Brain microvascular endothelial cell (primary cell): ENCODE measurements at regions not wholly inside any gene's neighbourhood (a gene's known extent, or its start where the extent isn't known, plus 50 kb on each side); places are given as distances from the start of the nearest gene placed in this dataset.

Source experiments
- DNase-seq: peaks from one replicate; pipeline ENCODE4 v3.0.0-alpha.2; 2020
- H3K27ac ChIP-seq: fragments of 250-450 bp; sonication (Bioruptor Pico); 2 replicates; pipeline ENCODE4 v1.5.1; 2020; ENCODE audit warnings: mild to moderate bottlenecking, moderate library complexity
- H3K27me3 ChIP-seq: fragments of 250-450 bp; sonication (Bioruptor Pico); replicated peaks from 2 replicates; pipeline ENCODE4 v1.5.1; 2020; ENCODE audit warnings: mild to moderate bottlenecking
- H3K36me3 ChIP-seq: fragments of 250-450 bp; sonication (Bioruptor Pico); replicated peaks from 2 replicates; pipeline ENCODE4 v1.5.1; 2020; ENCODE audit warnings: mild to moderate bottlenecking
- H3K4me3 ChIP-seq: 2 replicates; pipeline ENCODE4 v1.5.1; 2011; ENCODE audit warnings: low read depth, mild to moderate bottlenecking, control low read depth, low read length, moderate library complexity
- CTCF ChIP-seq: IDR thresholded peaks from 2 replicates; pipeline ENCODE4 v1.5.1; 2011; ENCODE audit warnings: low read depth, mild to moderate bottlenecking, moderate library complexity, low read length, control low read depth, inconsistent platforms; ENCODE audit errors: missing control alignments
- in situ Hi-C: cut with HindIII; loops from 2 replicates; pipeline ENCODE4 v1.10.0; 2017; ENCODE audit warnings: low sequenced_read_pairs, low pct_ligation_motif_present

GRCh38 chr5:90119531-90119971 is 290.0 kb downstream of the CETN3 start:
- Histone ChIP-seq H3K4me3 (no peak overlapping the region), H3K36me3 (no peaks in the 10 kb centered on the region), H3K27ac (no peak overlapping the region), H3K27me3 (no peaks in the 10 kb centered on the region)
- DNase-seq, result no peak
- in situ Hi-C loops, result no loop called here
- no peak for TF ChIP-seq CTCF

GRCh38 chr5:90117005-90117404 is 292.6 kb downstream of the CETN3 start:
- H3K27ac ChIP-seq, result no peak overlapping the region
- TF ChIP-seq CTCF, result no peak
- DNase-seq, result no peak
- no peak overlapping the region for H3K4me3 ChIP-seq
- in situ Hi-C loops, result no loop called here
- H3K36me3 ChIP-seq, result no peaks in the 10 kb centered on the region
- H3K27me3 ChIP-seq, result no peaks in the 10 kb centered on the region

GRCh38 chr5:90113108-90113507 is 296.4 kb downstream of the CETN3 start:
- no peak for TF ChIP-seq CTCF

GRCh38 chr5:90112033-90112692 is 297.4 kb downstream of the CETN3 start:
- no peak for TF ChIP-seq CTCF
- H3K27me3 ChIP-seq, result no peaks in the 10 kb centered on the region
- H3K27ac ChIP-seq, result no peak overlapping the region
- DNase-seq, result no peak
- H3K36me3 ChIP-seq, result no peaks in the 10 kb centered on the region
- in situ Hi-C loops, result no loop called here
- no peak overlapping the region for H3K4me3 ChIP-seq

More at GRCh38 chr5:90113108-90113507, 296.4 kb downstream of the CETN3 start:
- DNase-seq, result no peak
- Histone ChIP-seq H3K27ac (no peak overlapping the region), H3K36me3 (no peaks in the 10 kb centered on the region), H3K27me3 (no peaks in the 10 kb centered on the region), H3K4me3 (no peak overlapping the region)
- in situ Hi-C loops, result no loop called here

GRCh38 chr5:90111364-90112032 is 298.1 kb downstream of the CETN3 start:
- no peak overlapping the region for H3K4me3 ChIP-seq
- DNase-seq, result no peak
- TF ChIP-seq CTCF, result no peak
- no peaks in the 10 kb centered on the region for H3K27me3 ChIP-seq
- no peak overlapping the region for H3K27ac ChIP-seq
- H3K36me3 ChIP-seq, result no peaks in the 10 kb centered on the region
- in situ Hi-C loops, result no loop called here

- TF ChIP-seq CTCF, result no peak
- H3K27me3 ChIP-seq, result no peaks in the 10 kb centered on the region
- H3K36me3 ChIP-seq, result no peaks in the 10 kb centered on the region
- no peak for DNase-seq
- H3K4me3 ChIP-seq, result no peak overlapping the region
- in situ Hi-C loops, result no loop called here
- no peak overlapping the region for H3K27ac ChIP-seq
Observed at GRCh38 chr5:90109285-90109684, 300.3 kb downstream of the CETN3 start.
